ENCODE measurements at regions not wholly inside any gene's neighbourhood (a gene's known extent, or its start where the extent isn't known, plus 50 kb on each side); places are given as distances from the start of the nearest gene placed in this dataset.

DNA sequence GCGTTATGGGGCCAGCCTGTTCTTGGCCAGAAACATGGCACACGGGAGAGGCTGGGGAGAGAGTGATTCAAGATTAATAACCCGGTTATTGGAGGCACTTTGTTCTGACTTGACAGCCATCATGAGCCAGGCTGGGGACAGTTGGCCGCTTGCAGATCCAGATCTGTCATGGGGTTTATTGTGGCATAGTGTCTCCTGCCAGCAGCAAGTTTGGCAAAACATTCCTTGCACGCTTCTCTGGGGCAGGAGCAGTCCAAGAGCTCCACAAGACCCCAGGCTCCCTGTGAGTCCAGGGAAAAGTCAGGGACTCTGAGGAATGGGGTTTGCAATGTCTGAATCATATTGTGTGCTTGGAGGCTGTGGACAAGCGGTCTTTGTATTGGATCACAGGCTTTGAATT is 270.4 kb downstream of the MIAT start:
- TF ChIP-seq, protein P1, sequence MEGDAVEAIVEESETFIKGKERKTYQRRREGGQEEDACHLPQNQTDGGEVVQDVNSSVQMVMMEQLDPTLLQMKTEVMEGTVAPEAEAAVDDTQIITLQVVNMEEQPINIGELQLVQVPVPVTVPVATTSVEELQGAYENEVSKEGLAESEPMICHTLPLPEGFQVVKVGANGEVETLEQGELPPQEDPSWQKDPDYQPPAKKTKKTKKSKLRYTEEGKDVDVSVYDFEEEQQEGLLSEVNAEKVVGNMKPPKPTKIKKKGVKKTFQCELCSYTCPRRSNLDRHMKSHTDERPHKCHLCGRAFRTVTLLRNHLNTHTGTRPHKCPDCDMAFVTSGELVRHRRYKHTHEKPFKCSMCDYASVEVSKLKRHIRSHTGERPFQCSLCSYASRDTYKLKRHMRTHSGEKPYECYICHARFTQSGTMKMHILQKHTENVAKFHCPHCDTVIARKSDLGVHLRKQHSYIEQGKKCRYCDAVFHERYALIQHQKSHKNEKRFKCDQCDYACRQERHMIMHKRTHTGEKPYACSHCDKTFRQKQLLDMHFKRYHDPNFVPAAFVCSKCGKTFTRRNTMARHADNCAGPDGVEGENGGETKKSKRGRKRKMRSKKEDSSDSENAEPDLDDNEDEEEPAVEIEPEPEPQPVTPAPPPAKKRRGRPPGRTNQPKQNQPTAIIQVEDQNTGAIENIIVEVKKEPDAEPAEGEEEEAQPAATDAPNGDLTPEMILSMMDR (IDR thresholded peaks at IDR 0.05; ENCODE audit: low read depth, low read length), result no peak
- TF ChIP-seq POLR2A (IDR thresholded peaks at IDR 0.05; ENCODE audit: extremely low read depth, insufficient read length) (no peak), MAX (IDR thresholded peaks at IDR 0.05; ENCODE audit: low read depth, low read length) (no peak), MYC (IDR thresholded peaks at IDR 0.05; ENCODE audit: low read depth, low read length) (no peak)

Data from NB4 (cell line).